Neuronal stem cell (in vitro differentiated cells): ENCODE measurements at regions not wholly inside any gene's neighbourhood (a gene's known extent, or its start where the extent isn't known, plus 50 kb on each side); places are given as distances from the start of the nearest gene placed in this dataset.
"Not testable (repeated sequence)": the region's sequence is repeated elsewhere in the genome, so short reads cannot be mapped to it uniquely, and the experiment has no call there.

Experiments
- DNase-seq: peaks from one replicate; pipeline ENCODE4 v3.0.0-alpha.2; 2013; ENCODE audit warnings: low spot score
- H2AFZ ChIP-seq: one replicate; pipeline ENCODE4 v1.6.1; 2013; ENCODE audit warnings: mild to moderate bottlenecking, low read length, inconsistent platforms
- H2AK5ac ChIP-seq: 2 replicates; pipeline ENCODE4 v1.6.1; 2013; ENCODE audit warnings: low read depth, mild to moderate bottlenecking, inconsistent platforms, low read length, moderate library complexity, mixed read lengths
- H2BK120ac ChIP-seq: 2 replicates; pipeline ENCODE4 v1.6.1; 2013; ENCODE audit warnings: low read depth, mild to moderate bottlenecking, inconsistent platforms, low read length, moderate library complexity, mixed read lengths
- H2BK12ac ChIP-seq: one replicate; pipeline ENCODE4 v1.6.1; 2013; ENCODE audit warnings: low read length, inconsistent platforms
- H2BK15ac ChIP-seq: 2 replicates; pipeline ENCODE4 v1.6.1; 2013; ENCODE audit warnings: mild to moderate bottlenecking, low read length, inconsistent platforms, mixed read lengths
- H2BK5ac ChIP-seq: one replicate; pipeline ENCODE4 v1.6.1; 2013; ENCODE audit warnings: inconsistent platforms, mild to moderate bottlenecking, low read length, moderate library complexity
- H3K14ac ChIP-seq: one replicate; pipeline ENCODE4 v1.6.1; 2013; ENCODE audit warnings: low read length, inconsistent platforms
- H3K18ac ChIP-seq: 2 replicates; pipeline ENCODE4 v1.6.1; 2013; ENCODE audit warnings: low read length, inconsistent platforms
- H3K23ac ChIP-seq: 2 replicates; pipeline ENCODE4 v1.6.1; 2013; ENCODE audit warnings: low read depth, mild to moderate bottlenecking, mixed read lengths, low read length, inconsistent platforms; ENCODE audit not compliant: poor library complexity
- H3K27ac ChIP-seq: replicated peaks from 3 replicates; pipeline ENCODE4 v1.5.1; 2013; ENCODE audit warnings: low read length, inconsistent platforms
- H3K27me3 ChIP-seq, 3 experiments: 2 replicates each; pipeline ENCODE4 v1.6.1; 2013; ENCODE audit warnings: low read length in 3 of 3, mild to moderate bottlenecking in 2 of 3, inconsistent platforms in 1 of 3, low read depth in 1 of 3, mixed read lengths in 1 of 3, moderate library complexity in 1 of 3; ENCODE audit not compliant: control insufficient read depth in 3 of 3, insufficient read depth in 3 of 3
- H3K36me3 ChIP-seq, 2 donors: replicated peaks in 1 of 2; 2 replicates each; pipeline ENCODE4 v1.6.1; 2013; ENCODE audit warnings: low read length in 2 of 2; ENCODE audit not compliant: control insufficient read depth in 2 of 2, insufficient read depth in 2 of 2
- H3K4ac ChIP-seq: 2 replicates; pipeline ENCODE4 v1.6.1; 2013; ENCODE audit warnings: inconsistent platforms, mild to moderate bottlenecking, low read length, moderate library complexity
- H3K4me1 ChIP-seq, 2 donors: 1 replicate in 1 of 2; 2 replicates in 1 of 2; pipeline ENCODE4 v1.6.1; 2013; ENCODE audit warnings: low read length in 2 of 2, low read depth in 1 of 2; ENCODE audit not compliant: control insufficient read depth in 2 of 2, insufficient read depth in 1 of 2
- H3K4me2 ChIP-seq: one replicate; pipeline ENCODE4 v1.6.1; 2013; ENCODE audit warnings: mild to moderate bottlenecking, low read length, inconsistent platforms; ENCODE audit not compliant: insufficient read depth, poor library complexity, severe bottlenecking
- H3K4me3 ChIP-seq, 2 donors: 2 replicates each; pipeline ENCODE4 v1.5.1; 2013; ENCODE audit warnings: low read length in 2 of 2, mild to moderate bottlenecking in 2 of 2, inconsistent platforms in 1 of 2, moderate library complexity in 1 of 2
- H3K79me1 ChIP-seq: one replicate; pipeline ENCODE4 v1.6.1; 2013; ENCODE audit warnings: low read depth, mild to moderate bottlenecking, inconsistent platforms, low read length, moderate library complexity
- H3K9ac ChIP-seq: one replicate; pipeline ENCODE4 v1.6.1; 2013; ENCODE audit warnings: mild to moderate bottlenecking, low read depth, low read length, inconsistent platforms; ENCODE audit not compliant: poor library complexity
- H3K9me3 ChIP-seq, 2 donors: replicated peaks in 1 of 2; 2 replicates each; pipeline versions ENCODE3 to v1.6.1; 2013; ENCODE audit warnings: low read length in 2 of 2, mild to moderate bottlenecking in 2 of 2, inconsistent platforms in 1 of 2, low read depth in 1 of 2, mixed read lengths in 1 of 2, moderate library complexity in 1 of 2; ENCODE audit not compliant: control insufficient read depth in 2 of 2, insufficient read depth in 1 of 2
- H4K8ac ChIP-seq: one replicate; pipeline ENCODE4 v1.6.1; 2013; ENCODE audit warnings: low read depth, mild to moderate bottlenecking, inconsistent platforms, low read length, moderate library complexity
- H4K91ac ChIP-seq: one replicate; pipeline ENCODE4 v1.6.1; 2013; ENCODE audit warnings: low read length, low read depth, mild to moderate bottlenecking, inconsistent platforms; ENCODE audit not compliant: poor library complexity
- WGBS, 2 donors: extraction: QIAGEN DNeasy Blood & Tissue Kit; methylation state at CpG; one replicate each; pipeline ENCODE4 v1.1.7; 2013; ENCODE audit warnings: missing lambda C conversion rate in 2 of 2, mixed read lengths in 1 of 2; ENCODE audit not compliant: insufficient read length in 2 of 2, insufficient replicate concordance in 1 of 2; ENCODE audit errors: extremely low coverage in 2 of 2; 5-methylcytosine and 5-hydroxymethylcytosine counted together

DNA sequence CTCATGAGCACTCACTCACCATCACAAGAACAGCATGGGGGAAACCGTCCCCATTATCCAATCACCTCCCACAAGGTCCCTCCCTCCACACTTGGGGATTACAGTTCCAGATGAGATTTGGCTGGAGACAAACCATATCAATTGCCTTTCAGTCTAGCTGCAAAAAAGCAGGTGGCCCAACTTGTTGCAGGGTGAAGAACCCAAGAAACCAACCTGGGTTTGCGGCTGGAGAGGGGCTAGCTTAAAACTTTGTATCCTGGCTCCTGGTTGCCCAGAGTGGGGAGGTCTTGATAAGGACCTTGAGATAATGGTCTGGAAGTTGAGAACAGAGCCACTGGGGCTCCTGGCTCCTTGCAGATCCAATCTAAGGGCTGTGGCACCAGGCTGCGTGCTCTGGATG is 122.8 kb upstream of the PCBD1 start:
- no peak overlapping the region for H4K91ac ChIP-seq
- no peak overlapping the region for H3K27ac ChIP-seq
- no peaks in the 10 kb centered on the region for H3K9me3 ChIP-seq
- H2AK5ac ChIP-seq, result peak overlapping the region; percentile 50
- no CpG with 5 or more reads among the region's 3 CpGs for WGBS, 2 donors
- H3K4me3 ChIP-seq, result no peak overlapping the region
- no peak overlapping the region for H2BK12ac ChIP-seq
- H2BK5ac ChIP-seq, result no peak overlapping the region
- no peak overlapping the region for H3K9ac ChIP-seq
- no peak overlapping the region for H4K8ac ChIP-seq
- H3K27me3 ChIP-seq, result peaks cover 0 to 4% (median 0%) of the 10 kb centered on the region in 3 experiments
- H3K36me3 ChIP-seq, result no peaks in the 10 kb centered on the region
- H3K79me1 ChIP-seq, result no peaks in the 10 kb centered on the region
- no peak overlapping the region for H3K4me2 ChIP-seq
- DNase-seq, result no peak
- H2AFZ ChIP-seq, result no peak overlapping the region
- no peak overlapping the region for H2BK120ac ChIP-seq
- no peak overlapping the region for H2BK15ac ChIP-seq
- no peak overlapping the region for H3K18ac ChIP-seq
- no peak overlapping the region for H3K23ac ChIP-seq
- no peak overlapping the region for H3K14ac ChIP-seq
- H3K4ac ChIP-seq, result no peak overlapping the region
- peaks cover 0 to 9% of the 10 kb centered on the region in 2 donors for H3K4me1 ChIP-seq

- H4K91ac ChIP-seq, result no peak overlapping the region
- no peak overlapping the region for H3K27ac ChIP-seq
- H3K4ac ChIP-seq, result no peak overlapping the region
- H2AFZ ChIP-seq, result no peak overlapping the region
- H4K8ac ChIP-seq, result no peak overlapping the region
- H3K14ac ChIP-seq, result no peak overlapping the region
- no peaks in the 10 kb centered on the region for H3K9me3 ChIP-seq
- no peak overlapping the region for H3K4me2 ChIP-seq
- H3K4me3 ChIP-seq, result no peak overlapping the region
- peak overlapping the region; percentile 10 for H2BK15ac ChIP-seq
- H3K27me3 ChIP-seq, result peaks cover 0 to 4% (median 0%) of the 10 kb centered on the region in 3 experiments
- H2BK12ac ChIP-seq, result no peak overlapping the region
- no peak for DNase-seq
- H3K79me1 ChIP-seq, result no peaks in the 10 kb centered on the region
- no peak overlapping the region for H2BK5ac ChIP-seq
- H2AK5ac ChIP-seq, result peak overlapping the region; percentile 48
- H3K23ac ChIP-seq, result peak overlapping the region; percentile 5
- H3K18ac ChIP-seq, result no peak overlapping the region
- no peak overlapping the region for H2BK120ac ChIP-seq
- no CpG with 5 or more reads among the region's 8 CpGs for WGBS, 2 donors
- no peak overlapping the region for H3K9ac ChIP-seq
- no peaks in the 10 kb centered on the region for H3K4me1 ChIP-seq
- H3K36me3 ChIP-seq, result no peaks in the 10 kb centered on the region
Observed at GRCh38 chr10:71014021-71014805, 125.8 kb upstream of the PCBD1 start.

- Histone ChIP-seq H3K14ac (no peak overlapping the region), H3K9me3 (no peaks in the 10 kb centered on the region), H3K79me1 (no peaks in the 10 kb centered on the region), H3K4ac (no peak overlapping the region), H3K27ac (no peak overlapping the region), H3K9ac (no peak overlapping the region), H2BK5ac (no peak overlapping the region), H2BK15ac (no peak overlapping the region), H4K91ac (no peak overlapping the region), H3K4me1 (no peaks in the 10 kb centered on the region), H2AFZ (no peak overlapping the region), H4K8ac (no peak overlapping the region), H3K36me3 (no peaks in the 10 kb centered on the region), H3K18ac (no peak overlapping the region), H3K4me2 (no peak overlapping the region), H2BK12ac (no peak overlapping the region), H2AK5ac (no peak overlapping the region), H3K23ac (no peak overlapping the region), H3K27me3 (peaks cover 0 to 4% (median 0%) of the 10 kb centered on the region in 3 experiments), H2BK120ac (no peak overlapping the region), H3K4me3 (no peak overlapping the region)
- WGBS, 2 donors, result no CpG with 5 or more reads among the region's 7 CpGs
- DNase-seq, result no peak
Observed at GRCh38 chr10:71015674-71016073, 127.3 kb upstream of the PCBD1 start.

DNA sequence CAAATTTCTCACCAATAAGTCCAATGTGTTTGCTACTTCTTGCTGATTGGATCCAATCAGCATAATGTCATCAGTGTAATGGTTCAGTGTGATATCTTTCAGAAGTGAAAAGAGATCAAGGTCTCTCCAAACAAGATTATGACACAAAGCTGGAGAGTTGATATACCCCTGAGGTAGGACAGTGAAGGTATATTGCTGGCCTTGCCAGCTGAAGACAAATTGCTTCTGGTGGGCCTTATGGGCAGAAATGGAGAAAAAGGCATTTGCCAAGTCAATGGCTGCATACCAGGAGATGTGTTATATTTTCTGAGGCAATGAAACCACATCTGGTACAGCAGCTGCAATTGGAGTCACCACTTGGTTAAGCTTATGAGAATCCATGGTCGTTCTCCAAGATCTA is 131.7 kb upstream of the PCBD1 start:
- WGBS, 2 donors, result no CpG with 5 or more reads among the region's 1 CpG
- not testable (repeated sequence) for H3K27me3 ChIP-seq, H3K18ac ChIP-seq

More for the DNA sequence above, 131.7 kb upstream of the PCBD1 start:
- not testable (repeated sequence) for H2BK12ac ChIP-seq, H3K36me3 ChIP-seq, H3K4ac ChIP-seq, H3K4me2 ChIP-seq, H3K9ac ChIP-seq, H2AK5ac ChIP-seq, DNase-seq, H3K79me1 ChIP-seq, H2BK15ac ChIP-seq, H3K27ac ChIP-seq, H4K91ac ChIP-seq, H4K8ac ChIP-seq, H2BK5ac ChIP-seq, H2BK120ac ChIP-seq, H2AFZ ChIP-seq, H3K23ac ChIP-seq, H3K9me3 ChIP-seq, H3K14ac ChIP-seq, H3K4me3 ChIP-seq, H3K4me1 ChIP-seq
